Prostate gland (tissue), 2 donors: ENCODE measurements at regions not wholly inside any gene's neighbourhood (a gene's known extent, or its start where the extent isn't known, plus 50 kb on each side); places are given as distances from the start of the nearest gene placed in this dataset.

Experiments used
- DNase-seq: peaks from one replicate; pipeline ENCODE4 v3.0.0-alpha.2; 2019; ENCODE audit warnings: low spot score
- H3K27ac ChIP-seq, 2 donors: fragments of 200-600 bp; sonication (generic); 2 replicates each; pipeline ENCODE4 v1.5.1; 2017 to 2019
- H3K27me3 ChIP-seq: fragments of 200-600 bp; sonication (generic); replicated peaks from 2 replicates; pipeline ENCODE4 v1.5.1; 2019; ENCODE audit not compliant: insufficient read depth
- H3K36me3 ChIP-seq, 2 donors: fragments of 200-600 bp; sonication (generic); 1 replicate in 1 of 2; 2 replicates in 1 of 2; pipeline versions ENCODE4 v1.5.1 to v1.8.1; 2017 to 2019
- H3K4me1 ChIP-seq: fragments of 200-600 bp; sonication (generic); replicated peaks from 2 replicates; pipeline ENCODE4 v1.5.1; 2019
- H3K4me3 ChIP-seq, 2 donors: fragments of 200-600 bp; sonication (generic); 2 replicates each; pipeline ENCODE4 v1.5.1; 2017 to 2019
- H3K9me3 ChIP-seq: fragments of 200-600 bp; sonication (generic); 2 replicates; pipeline ENCODE4 v1.5.1; 2017
- POLR2A ChIP-seq: fragments of 450-650 bp; IDR thresholded peaks from one replicate; pipeline ENCODE4 v1.6.1; 2016; ENCODE audit warnings: antibody characterized with exemption, mild to moderate bottlenecking
- POLR2AphosphoS5 ChIP-seq: sonication (generic); formaldehyde crosslinking; IDR thresholded peaks from one replicate; pipeline ENCODE4 v1.6.1; 2017; ENCODE audit warnings: antibody characterized with exemption
- whole genome bisulfite sequencing: methylation state at CpG from one replicate; pipeline ENCODE4 v1.1.5; 2018; 5-methylcytosine and 5-hydroxymethylcytosine counted together
- intact Hi-C: fragments of 100-400 bp; cut with DNase I; formaldehyde crosslinking; loops from one replicate; pipeline ENCODE4 v1.14.2; 2022
- TF ChIP-seq, protein P1 (sequence below), 4 experiments: fragments of 200-600 bp in 2 of 4; fragments of 450-650 bp in 2 of 4; sonication (generic) in 2 of 4; IDR thresholded peaks; 1 replicate in 3 of 4; 2 replicates in 1 of 4; pipeline ENCODE4 v1.5.1; 2016 to 2019; ENCODE audit warnings: antibody characterized with exemption in 4 of 4, mild to moderate bottlenecking in 2 of 4, moderate library complexity in 2 of 4

DNA sequence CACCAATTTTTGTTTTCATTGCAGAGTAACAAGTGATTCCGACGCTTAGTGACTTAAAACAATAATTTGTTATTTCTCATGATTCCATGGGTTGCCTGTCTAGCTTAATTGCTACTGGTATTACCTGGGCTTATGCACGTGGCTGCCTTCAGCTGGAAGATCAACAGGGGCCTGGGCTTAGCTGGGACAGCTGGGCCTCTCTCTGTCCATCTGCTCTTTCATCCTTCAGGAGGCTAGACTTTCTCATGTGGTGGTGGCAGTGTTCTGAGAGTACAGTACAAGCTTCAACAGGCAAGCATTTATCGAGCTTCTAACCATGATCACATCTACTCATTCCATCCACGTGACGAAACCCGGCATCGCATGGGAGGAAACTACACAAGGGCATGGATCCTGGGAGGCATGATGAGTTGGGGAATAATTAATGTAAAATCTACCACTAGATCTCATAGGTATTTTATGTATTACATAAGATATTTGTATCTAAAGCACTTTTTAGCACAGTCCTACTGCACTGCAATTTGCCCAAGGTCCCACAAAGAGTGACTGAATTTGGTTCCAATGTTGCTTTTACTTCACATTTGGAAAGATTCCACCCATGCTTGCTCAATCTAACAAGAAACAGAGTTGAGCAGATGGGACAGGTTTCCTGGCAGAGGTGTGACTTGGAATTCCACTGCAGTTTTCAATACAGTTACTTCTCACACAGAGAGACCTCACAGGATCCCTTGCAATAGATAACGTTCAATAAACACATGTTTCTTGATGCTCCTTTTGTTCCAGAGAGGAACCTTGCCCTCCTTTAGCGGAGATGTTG, 153.1 kb upstream of the FRMD6 start:
- DNase-seq, result peak; percentile 26
- Histone ChIP-seq H3K36me3 (no peaks in the 10 kb centered on the region), H3K4me1 (no peaks in the 10 kb centered on the region), H3K4me3 (no peak overlapping the region), H3K27ac (no peak overlapping the region), H3K27me3 (no peaks in the 10 kb centered on the region), H3K9me3 (no peaks in the 10 kb centered on the region)
- TF ChIP-seq POLR2AphosphoS5 (peak; percentile 33), POLR2A (no peak)
- TF ChIP-seq, protein P1, sequence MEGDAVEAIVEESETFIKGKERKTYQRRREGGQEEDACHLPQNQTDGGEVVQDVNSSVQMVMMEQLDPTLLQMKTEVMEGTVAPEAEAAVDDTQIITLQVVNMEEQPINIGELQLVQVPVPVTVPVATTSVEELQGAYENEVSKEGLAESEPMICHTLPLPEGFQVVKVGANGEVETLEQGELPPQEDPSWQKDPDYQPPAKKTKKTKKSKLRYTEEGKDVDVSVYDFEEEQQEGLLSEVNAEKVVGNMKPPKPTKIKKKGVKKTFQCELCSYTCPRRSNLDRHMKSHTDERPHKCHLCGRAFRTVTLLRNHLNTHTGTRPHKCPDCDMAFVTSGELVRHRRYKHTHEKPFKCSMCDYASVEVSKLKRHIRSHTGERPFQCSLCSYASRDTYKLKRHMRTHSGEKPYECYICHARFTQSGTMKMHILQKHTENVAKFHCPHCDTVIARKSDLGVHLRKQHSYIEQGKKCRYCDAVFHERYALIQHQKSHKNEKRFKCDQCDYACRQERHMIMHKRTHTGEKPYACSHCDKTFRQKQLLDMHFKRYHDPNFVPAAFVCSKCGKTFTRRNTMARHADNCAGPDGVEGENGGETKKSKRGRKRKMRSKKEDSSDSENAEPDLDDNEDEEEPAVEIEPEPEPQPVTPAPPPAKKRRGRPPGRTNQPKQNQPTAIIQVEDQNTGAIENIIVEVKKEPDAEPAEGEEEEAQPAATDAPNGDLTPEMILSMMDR (IDR thresholded peaks at IDR 0.05), result no peak
- WGBS, result 74% methylated on average over 10 of the region's 10 CpGs
- intact Hi-C loops, result loop anchor here (5.0 kb wide), 1 partner anchor 211 kb away; no protein-coding TSS in a partner anchor

DNA sequence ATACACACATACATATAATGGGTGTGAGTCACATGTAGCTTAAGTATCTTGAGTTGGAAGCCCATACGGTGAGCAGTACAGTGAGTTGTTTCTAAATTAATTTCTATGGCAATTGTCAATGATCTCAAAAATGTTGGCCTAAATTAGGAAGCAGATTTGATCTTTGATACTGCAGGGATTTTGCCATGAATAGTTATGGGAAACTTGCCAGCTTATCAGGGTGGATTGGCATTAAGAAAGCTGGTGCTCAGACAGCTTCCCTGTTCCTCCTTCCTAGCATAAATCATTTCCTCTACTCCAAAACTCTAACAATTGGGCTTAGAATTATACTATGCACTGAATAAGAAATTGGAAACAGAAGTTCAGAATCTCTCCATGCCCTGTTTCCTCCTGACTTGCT, 150.9 kb upstream of the FRMD6 start:
- DNase-seq, result no peak
- no peaks in the 10 kb centered on the region for H3K27me3 ChIP-seq
- no peak overlapping the region for H3K4me3 ChIP-seq
- 54% methylated on average over 1 of the region's 1 CpG for WGBS
- TF ChIP-seq POLR2AphosphoS5 (no peak), POLR2A (no peak)
- TF ChIP-seq, protein P1 (IDR thresholded peaks at IDR 0.05), result no peak
- H3K4me1 ChIP-seq, result no peaks in the 10 kb centered on the region
- intact Hi-C loops, result no loop called here
- H3K36me3 ChIP-seq, result no peaks in the 10 kb centered on the region
- no peaks in the 10 kb centered on the region for H3K9me3 ChIP-seq
- H3K27ac ChIP-seq, result no peak overlapping the region

DNA sequence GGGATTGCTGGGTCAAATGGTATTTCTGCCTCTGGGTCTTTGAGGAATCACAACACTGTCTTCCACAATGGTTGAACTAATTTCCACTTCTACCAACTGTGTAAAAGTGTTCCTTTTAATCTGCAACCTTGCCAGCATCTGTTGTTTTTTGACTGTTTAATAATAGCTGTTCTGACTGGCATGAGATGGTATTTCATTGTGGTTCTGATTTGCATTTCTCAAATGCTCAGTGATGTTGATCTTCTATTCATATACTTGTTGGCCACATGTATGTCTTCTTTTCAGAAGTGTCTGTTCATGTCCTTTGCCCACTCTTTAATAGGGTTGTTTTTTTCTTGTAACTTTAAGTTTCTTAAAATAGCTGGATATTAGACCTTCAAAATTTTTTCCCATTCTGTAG, 150.0 kb upstream of the FRMD6 start:
- Histone ChIP-seq H3K4me3 (no peak overlapping the region), H3K4me1 (no peaks in the 10 kb centered on the region), H3K9me3 (no peaks in the 10 kb centered on the region), H3K27me3 (no peaks in the 10 kb centered on the region), H3K36me3 (no peaks in the 10 kb centered on the region), H3K27ac (no peak overlapping the region)
- intact Hi-C loops, result no loop called here
- no peak for TF ChIP-seq POLR2AphosphoS5
- TF ChIP-seq, protein P1 (IDR thresholded peaks at IDR 0.05), result no peak
- no peak for TF ChIP-seq POLR2A
- DNase-seq, result no peak

DNA sequence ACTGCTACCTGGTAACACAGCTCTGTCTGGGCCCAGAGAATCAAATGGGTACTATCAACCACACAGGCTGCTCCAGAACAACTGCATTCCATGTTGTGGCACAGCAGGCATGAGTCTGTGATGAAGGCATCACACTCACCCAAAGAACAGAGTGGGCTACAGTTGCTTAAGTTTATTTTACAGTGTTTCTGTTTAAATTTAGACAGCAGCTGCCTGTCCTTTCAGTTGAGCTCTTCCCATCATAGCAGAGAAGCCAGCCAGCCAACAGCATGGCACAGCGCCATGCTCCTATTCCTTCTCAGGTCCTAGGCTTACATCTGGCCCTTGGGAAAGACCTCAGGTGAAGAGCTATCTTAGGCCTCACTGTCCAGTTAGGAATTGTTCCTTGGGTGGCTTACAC, 147.0 kb upstream of the FRMD6 start:
- no peaks in the 10 kb centered on the region for H3K27me3 ChIP-seq
- intact Hi-C loops, result loop anchor here (5.0 kb wide), 2 partner anchors 43 to 112 kb away; no protein-coding TSS in a partner anchor
- no peak overlapping the region for H3K27ac ChIP-seq
- H3K36me3 ChIP-seq, result no peaks in the 10 kb centered on the region
- no peak for TF ChIP-seq POLR2AphosphoS5
- TF ChIP-seq POLR2A, result no peak
- TF ChIP-seq, protein P1 (IDR thresholded peaks at IDR 0.05), result no peak
- H3K4me1 ChIP-seq, result no peaks in the 10 kb centered on the region
- H3K9me3 ChIP-seq, result no peaks in the 10 kb centered on the region
- DNase-seq, result no peak
- H3K4me3 ChIP-seq, result no peak overlapping the region
- 100% methylated on average over 1 of the region's 1 CpG for WGBS

DNA sequence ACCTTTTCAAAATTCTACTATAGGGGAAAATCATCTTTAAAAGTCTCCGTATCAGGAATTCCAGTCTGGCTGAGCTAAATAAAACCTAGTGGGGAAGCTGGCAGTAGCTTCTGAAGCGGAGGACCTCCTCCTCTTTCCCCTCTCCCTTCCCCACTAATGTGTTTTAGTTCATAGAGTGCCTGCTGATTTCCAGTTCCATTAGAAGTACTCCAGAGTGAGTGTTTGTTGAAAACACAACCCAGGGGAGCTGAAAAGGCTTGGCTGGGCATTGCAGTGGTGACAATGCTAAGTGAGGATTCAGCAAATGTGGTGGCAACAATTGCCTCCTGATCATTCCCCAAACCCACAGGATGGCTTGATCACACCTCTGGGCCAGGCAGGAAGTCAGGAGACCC, 144.2 kb upstream of the FRMD6 start:
- no peak for TF ChIP-seq POLR2A
- no peak for TF ChIP-seq POLR2AphosphoS5
- TF ChIP-seq, protein P1 (IDR thresholded peaks at IDR 0.05), result no peak
- 32% methylated on average over 2 of the region's 2 CpGs for WGBS
- intact Hi-C loops, result loop anchor here (5.0 kb wide), 2 partner anchors 40 to 115 kb away; no protein-coding TSS in a partner anchor
- H3K27me3 ChIP-seq, result no peaks in the 10 kb centered on the region
- H3K36me3 ChIP-seq, result no peaks in the 10 kb centered on the region
- no peak for DNase-seq
- no peak overlapping the region for H3K4me3 ChIP-seq
- H3K27ac ChIP-seq, result peak overlapping the region; percentile 58 to 59
- no peaks in the 10 kb centered on the region for H3K9me3 ChIP-seq
- H3K4me1 ChIP-seq, result no peaks in the 10 kb centered on the region
